Cardiac fibroblast (primary cell): ENCODE measurements at regions not wholly inside any gene's neighbourhood (a gene's known extent, or its start where the extent isn't known, plus 50 kb on each side); places are given as distances from the start of the nearest gene placed in this dataset.

Experiments
- DNase-seq, 2 donors: peaks; one replicate each; pipeline versions ENCODE4 v3.0.0 to v3.0.0-alpha.2; 2010; ENCODE audit warnings: low read depth in 2 of 2
- H3K4me3 ChIP-seq, 2 donors: replicated peaks in 1 of 2; 1 replicate in 1 of 2; 2 replicates in 1 of 2; pipeline ENCODE4 v1.5.1; 2011; ENCODE audit warnings: low read depth in 2 of 2, low read length in 2 of 2, mild to moderate bottlenecking in 2 of 2, moderate library complexity in 1 of 2
- TF ChIP-seq, protein P1 (sequence below): IDR thresholded peaks from one replicate; pipeline ENCODE4 v1.5.1; 2011; ENCODE audit warnings: low read depth, mild to moderate bottlenecking, low read length, inconsistent platforms

DNA sequence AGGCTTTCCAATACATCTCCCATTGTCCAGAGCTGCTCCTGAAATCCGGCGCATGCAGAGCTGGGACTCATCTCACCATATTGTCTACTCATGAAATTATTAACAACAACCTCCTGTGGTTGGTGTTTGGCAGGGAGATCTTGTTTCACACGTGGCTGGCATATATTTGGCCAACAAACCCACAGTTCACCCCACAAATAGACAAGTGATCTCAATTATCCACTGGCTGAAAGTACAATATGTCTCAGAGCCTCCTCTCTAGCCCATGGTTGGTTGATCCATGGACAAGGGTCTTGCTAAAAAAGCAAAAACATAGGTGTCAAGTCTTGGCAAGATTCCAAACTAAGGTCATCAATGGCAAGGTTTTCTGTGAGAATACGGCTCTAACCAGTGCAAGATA lies 386.9 kb downstream of the ETS1 start:
- TF ChIP-seq, protein P1, sequence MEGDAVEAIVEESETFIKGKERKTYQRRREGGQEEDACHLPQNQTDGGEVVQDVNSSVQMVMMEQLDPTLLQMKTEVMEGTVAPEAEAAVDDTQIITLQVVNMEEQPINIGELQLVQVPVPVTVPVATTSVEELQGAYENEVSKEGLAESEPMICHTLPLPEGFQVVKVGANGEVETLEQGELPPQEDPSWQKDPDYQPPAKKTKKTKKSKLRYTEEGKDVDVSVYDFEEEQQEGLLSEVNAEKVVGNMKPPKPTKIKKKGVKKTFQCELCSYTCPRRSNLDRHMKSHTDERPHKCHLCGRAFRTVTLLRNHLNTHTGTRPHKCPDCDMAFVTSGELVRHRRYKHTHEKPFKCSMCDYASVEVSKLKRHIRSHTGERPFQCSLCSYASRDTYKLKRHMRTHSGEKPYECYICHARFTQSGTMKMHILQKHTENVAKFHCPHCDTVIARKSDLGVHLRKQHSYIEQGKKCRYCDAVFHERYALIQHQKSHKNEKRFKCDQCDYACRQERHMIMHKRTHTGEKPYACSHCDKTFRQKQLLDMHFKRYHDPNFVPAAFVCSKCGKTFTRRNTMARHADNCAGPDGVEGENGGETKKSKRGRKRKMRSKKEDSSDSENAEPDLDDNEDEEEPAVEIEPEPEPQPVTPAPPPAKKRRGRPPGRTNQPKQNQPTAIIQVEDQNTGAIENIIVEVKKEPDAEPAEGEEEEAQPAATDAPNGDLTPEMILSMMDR: no peak
- no peak overlapping the region for H3K4me3 ChIP-seq
- DNase-seq: no peak

DNA sequence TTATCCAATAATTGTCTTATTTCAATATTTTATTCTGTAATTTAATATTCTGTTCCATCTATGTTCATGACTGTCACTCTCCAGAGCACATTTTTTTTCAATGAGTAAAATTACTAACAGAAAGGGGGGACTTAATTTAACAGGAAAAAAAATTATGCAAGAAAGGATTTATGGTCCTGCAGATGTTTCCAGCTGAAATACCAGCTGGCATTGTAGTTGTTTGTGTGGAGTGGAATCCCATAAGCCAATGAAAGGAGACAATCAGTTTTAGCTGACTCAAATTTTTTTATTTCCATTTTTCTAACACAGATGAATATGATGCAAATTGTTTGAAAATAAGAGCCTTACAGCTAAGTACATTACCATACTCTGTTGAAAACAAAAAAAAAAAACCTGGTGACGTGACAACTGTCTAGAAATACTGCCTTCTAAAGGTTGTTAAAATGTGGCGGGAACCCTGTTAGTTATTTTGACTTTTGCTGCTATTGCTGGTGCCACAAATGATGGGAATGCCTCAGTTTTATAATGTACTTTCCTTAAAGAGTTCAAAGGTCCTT lies 389.1 kb downstream of the ETS1 start:
- DNase-seq: peak in 1 of 2 donors; percentile 49
- no peak overlapping the region for H3K4me3 ChIP-seq
- TF ChIP-seq, protein P1: no peak

DNA sequence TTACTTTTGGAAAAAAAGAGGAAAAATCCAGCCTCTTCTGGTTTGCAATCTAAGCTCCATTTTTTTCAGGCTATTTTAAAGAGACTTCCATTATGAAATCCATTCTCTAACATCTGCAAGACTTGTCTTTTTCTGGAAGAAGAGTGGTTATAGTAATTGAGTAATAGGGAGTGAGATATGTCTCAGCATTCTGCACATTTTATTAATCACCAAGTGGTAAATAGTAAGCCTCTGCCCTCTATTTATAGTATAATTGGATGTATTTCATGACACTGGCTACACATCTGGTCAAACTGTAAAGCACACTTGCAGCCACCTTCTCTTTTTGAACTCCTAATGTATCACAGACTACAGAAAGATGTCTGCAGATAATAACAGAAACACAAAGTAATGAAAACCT lies 391.1 kb downstream of the ETS1 start:
- H3K4me3 ChIP-seq: no peak overlapping the region
- TF ChIP-seq, protein P1: no peak
- DNase-seq: peak; percentile 35 to 48

DNA sequence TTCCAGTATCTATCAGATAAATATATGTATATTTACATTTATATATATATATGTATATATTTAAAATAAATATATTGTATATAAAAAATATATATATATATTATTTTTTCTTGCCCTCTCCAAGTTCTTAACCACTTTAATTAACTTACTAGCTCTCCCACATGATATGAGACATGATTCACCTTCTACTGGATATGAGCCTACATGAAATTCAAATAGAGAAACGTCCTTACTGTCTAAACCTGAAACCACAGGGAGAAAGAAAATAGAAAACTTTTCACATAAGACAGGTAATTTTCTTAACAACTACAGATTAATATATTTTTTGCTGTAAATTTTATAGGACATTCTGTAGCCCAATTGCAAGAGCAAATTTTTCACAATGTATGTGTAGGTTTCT lies 391.6 kb downstream of the ETS1 start:
- no peak for DNase-seq
- no peak overlapping the region for H3K4me3 ChIP-seq
- TF ChIP-seq, protein P1: no peak

DNA sequence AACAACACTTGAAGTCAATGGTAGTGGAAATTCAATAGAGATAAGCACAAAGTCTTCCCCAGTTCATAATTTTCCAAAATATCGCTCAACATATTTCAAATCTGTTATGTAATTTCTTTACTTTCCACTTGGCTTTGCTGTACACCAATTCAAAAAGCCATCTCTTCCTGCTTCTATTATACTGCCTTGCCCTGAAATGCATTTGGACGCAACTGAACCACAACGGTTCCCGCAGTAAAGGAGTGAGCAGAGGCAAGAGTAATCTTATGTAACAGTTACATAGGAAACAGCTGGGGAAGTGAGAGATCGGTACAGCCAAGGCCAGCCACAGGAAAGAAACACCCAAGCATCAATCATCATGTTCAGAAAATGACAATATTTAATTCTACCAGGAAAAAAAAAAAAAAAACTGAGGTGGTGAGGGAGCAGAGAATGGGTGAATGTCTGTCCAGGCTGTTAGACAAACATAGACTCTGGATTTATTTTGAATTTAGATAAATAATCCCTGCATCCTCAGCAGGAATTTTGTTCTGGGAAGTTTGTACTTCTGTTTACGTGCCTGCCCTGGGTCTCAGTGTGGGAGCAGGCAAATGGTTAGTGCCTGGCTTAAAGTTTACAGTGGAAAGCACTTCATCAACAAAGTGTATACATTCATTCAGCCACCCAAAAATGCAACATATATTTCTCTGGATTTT lies 392.2 kb downstream of the ETS1 start:
- DNase-seq: peak; percentile 40 to 59
- no peak overlapping the region for H3K4me3 ChIP-seq
- TF ChIP-seq, protein P1: no peak

DNA sequence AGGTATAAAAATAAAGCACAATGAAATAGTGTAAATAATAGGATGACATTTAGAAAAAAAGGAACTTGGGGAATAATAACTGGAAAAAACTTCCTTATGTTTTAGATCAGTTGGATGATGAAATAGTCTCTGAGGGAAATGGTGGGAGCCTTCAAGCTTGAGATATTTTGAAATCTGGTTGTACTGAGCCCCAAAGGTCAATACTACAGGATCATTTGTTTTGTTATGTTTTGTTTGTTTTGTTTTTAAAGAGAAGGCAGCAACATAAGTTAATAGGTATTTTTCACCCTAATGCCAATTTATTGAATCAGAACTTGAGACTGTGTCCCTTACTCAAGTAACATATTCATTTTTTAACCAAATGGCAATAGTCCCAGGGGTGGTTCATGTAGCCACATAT lies 393.1 kb downstream of the ETS1 start:
- H3K4me3 ChIP-seq: no peak overlapping the region
- TF ChIP-seq, protein P1: no peak
- DNase-seq: peak; percentile 42 to 66
